ENCODE measurements at regions not wholly inside any gene's neighbourhood (a gene's known extent, or its start where the extent isn't known, plus 50 kb on each side); places are given as distances from the start of the nearest gene placed in this dataset.

- TF ChIP-seq CTCF (IDR thresholded peaks at IDR 0.05), result no peak
- no peak for TF ChIP-seq POLR2AphosphoS5 (IDR thresholded peaks at IDR 0.05)
- no peak for TF ChIP-seq POLR2A (IDR thresholded peaks at IDR 0.05)
Observed at GRCh38 chr12:59298296-59298695, 297.5 kb upstream of the SLC16A7 start.

Data from stomach (tissue), 4 donors.